ENCODE measurements at regions not wholly inside any gene's neighbourhood (a gene's known extent, or its start where the extent isn't known, plus 50 kb on each side); places are given as distances from the start of the nearest gene placed in this dataset.

DNA sequence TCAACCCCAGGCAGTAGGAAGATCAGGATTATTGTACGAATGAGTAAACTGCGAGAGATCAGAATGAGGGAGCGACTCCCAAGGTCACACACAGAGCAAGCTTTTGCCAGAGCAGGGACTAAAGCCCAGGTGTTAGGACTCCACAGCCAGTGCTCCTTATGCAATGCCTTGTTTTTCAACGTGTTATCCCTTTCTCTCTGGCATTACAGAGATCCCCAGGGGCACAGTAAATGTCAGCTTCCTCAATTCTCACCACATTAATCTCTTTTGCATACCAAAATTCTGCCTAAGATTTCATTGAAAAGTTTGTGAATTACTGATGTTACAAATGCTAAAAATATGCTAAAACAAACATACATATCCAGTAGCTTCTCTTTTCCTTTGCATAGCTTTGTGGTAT, 68.1 kb upstream of the CES5A start:
- DNase-seq (ENCODE audit: low spot score): no peak

DNA sequence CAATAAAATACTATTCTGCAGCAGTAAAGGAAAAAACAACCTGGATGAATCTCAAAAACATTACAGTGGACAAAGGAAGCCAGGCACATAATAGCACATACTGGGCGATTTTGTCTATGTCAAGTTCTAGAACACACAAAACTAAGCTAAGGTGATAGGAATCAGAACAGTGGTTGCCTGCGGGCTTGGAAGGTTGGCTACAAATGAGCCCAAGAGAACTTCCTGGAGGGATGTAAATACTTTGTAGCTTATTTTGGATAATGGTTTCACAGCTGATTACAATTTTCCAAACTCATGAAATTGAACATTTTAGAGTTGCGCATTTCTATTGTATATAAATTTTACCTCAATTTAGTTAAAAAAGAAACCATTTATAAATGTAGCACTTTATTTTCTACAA, 67.6 kb upstream of the CES5A start:
- no peak for DNase-seq (ENCODE audit: low spot score)

DNA sequence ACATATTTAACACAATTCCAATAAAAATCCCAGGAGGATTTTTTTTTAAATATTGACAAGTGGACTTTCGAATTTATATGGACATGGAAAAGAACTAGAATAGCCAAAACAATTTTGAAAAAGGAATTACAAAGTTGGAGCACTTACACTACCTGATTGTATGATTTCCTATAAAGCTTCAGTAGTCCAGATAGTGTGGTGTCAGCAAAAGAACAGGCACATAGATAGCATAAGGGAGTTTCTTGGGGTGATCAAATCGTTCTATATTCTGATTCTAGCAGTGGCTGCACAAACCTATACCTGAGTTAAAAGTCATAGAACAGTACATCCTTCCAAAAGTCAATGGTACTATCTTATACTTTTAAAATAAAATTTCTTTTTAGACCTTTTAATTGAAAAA, 66.4 kb upstream of the CES5A start:
- no peak for DNase-seq (ENCODE audit: low spot score)

DNA sequence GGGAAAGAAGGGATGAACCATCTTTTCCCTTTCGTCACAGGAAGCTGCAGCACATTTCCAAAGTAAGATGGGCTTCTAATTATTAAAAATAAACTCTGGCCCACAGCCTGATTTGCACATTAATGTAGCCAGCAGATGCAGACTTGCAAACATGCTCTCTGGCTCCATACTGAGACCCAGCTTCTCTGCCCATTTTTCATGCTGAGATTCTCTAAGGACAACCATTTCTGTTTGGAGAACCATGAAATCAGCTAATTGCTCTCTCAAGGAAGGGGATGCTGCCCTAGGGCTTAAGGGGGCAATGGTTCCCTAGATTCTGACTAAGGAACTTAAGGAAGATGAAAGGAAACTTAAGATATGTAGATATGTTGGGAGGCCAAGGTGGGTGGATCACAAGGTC, 63.0 kb upstream of the CES5A start:
- no peak for DNase-seq (ENCODE audit: low spot score)

DNA sequence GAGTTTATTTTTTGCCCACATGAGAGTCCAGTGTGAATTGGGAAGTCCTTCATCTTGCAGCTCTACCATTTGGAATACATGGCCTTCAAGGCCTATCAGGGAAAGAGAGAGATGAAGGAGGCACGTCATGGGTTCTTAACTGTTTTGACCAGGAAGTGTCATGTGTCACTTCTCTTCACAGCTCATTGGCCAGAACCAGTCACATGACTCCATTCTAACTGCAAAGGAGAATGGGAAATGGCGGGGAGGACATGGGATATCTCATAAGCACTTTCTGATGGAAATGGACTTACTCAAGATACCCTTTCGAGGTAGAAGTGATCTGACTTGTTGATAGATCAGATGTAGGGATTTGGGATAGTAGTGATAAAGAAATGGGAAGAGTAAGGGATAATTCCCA, 57.9 kb upstream of the CES5A start:
- DNase-seq (ENCODE audit: low spot score): no peak

DNA sequence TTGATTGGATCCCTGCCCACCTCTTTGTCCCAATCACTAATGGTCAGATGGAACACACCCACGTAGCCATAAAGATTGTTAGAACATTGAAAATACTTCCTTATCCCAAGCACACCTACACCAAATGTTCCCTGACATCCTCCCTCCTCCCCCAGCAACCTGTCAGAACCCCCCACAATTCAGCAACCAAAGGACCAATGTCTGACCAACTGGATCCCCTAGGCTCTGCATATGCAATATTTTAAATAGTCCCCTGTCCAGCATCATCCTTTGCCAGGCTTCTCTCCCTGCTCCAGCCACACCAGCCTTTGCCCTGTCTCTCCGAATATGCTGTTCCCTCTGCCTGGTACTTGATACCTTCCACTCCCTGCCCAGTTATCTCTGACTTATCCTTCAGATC, 54.9 kb upstream of the CES5A start:
- no peak for DNase-seq (ENCODE audit: low spot score)

DNA sequence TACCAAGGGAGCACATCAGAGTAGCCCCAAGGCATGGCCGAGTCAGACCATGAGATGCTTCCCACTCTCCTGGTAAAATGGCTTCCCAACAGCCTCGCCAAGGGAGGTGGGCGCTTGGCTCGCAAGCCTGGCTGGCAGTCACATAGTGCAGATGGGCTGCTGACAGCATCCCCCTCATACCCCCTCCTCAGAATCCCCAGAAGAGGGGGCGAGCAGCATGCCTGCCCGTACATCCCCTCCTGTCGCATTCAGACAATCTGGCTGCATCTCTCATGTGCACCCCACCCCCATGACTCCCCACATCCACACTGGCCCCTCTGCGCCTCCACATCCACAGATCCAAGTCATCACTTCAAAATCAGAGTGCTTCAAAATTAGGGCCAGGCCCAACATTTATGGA, 54.0 kb upstream of the CES5A start:
- no peak for DNase-seq (ENCODE audit: low spot score)

DNA sequence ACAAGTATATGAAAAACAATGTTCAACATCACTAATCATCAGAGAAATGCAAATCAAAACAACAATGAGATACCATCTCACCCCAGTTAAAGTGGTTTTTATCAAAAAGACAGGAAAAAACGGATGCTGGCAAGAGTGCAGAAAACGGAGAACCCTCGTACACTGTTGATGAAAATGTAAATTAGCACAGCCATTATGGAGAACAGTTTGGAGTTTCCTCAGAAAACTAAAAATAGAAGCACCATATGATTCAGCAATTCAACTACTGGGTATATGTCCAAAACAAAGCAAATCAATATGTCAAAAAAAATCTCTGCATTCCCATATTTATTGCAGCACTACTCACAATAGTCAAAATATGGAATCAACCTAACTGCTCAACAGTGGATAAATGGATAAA, 50.1 kb upstream of the CES5A start:
- no peak for DNase-seq (ENCODE audit: low spot score)
